ENCODE measurements at regions not wholly inside any gene's neighbourhood (a gene's known extent, or its start where the extent isn't known, plus 50 kb on each side); places are given as distances from the start of the nearest gene placed in this dataset.
A peak's percentile ranks its signal among the peaks of the same experiment; 100 is the strongest.

GRCh38 chr2:150888337-150888736 is 373.3 kb downstream of the RBM43 start:
- ChIA-PET CTCF (no interaction called here), POLR2A (ENCODE audit: unreplicated experiment) (no interaction called here)
- Histone ChIP-seq H3K36me3 (ENCODE audit: low read depth, low read length) (no peaks in the 10 kb centered on the region), H3K79me2 (ENCODE audit: low read length) (no peaks in the 10 kb centered on the region), H3K4me3 (ENCODE audit: low read length) (no peak overlapping the region), H3F3A (ENCODE audit: low read length, unreplicated experiment) (no peaks in the 10 kb centered on the region), H3K9ac (ENCODE audit: low read length) (no peak overlapping the region), H3K27me3 (ENCODE audit: low read length) (no peaks in the 10 kb centered on the region), H2AFZ (ENCODE audit: low read length) (no peak overlapping the region), H4K20me1 (ENCODE audit: low read length) (no peaks in the 10 kb centered on the region), H3K27ac (ENCODE audit: low read length) (no peak overlapping the region), H3K4me1 (ENCODE audit: insufficient read depth, low read length) (no peaks in the 10 kb centered on the region), H3K9me3 (ENCODE audit: low read length) (no peaks in the 10 kb centered on the region), H3K4me2 (ENCODE audit: low read length) (no peak overlapping the region), H3K9me2 (replicated peaks; ENCODE audit: low read length) (no peaks in the 10 kb centered on the region)
- no peak for TF ChIP-seq EZH2phosphoT487 (IDR thresholded peaks at IDR 0.05; ENCODE audit: borderline replicate concordance, low read length)
- BruUV-seq (replicated peaks): no TSS peak
- intact Hi-C loops (cut with micrococcal nuclease): no loop called here
- no peak for DNase-seq
- peak; percentile 24; the same call in 1 of the 2 replicates for ATAC-seq

DNA sequence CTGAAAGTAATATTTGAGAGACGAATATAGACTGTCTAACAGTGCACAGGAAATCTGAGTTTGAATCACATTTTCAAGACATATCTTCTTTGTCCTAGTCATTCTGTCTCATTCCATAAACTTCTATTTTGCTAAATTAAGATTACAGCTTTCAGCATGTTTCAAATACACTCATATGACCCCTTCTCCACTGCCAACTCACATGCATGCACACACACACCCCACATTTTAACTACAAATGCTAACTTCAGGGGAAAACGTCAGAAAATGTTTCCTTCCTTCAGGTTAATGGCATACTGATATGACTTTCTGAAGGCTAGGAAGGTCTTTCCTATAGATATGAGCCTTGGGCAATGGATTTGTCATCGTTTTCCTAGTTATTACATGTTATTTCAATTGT is 373.7 kb downstream of the RBM43 start:
- Histone ChIP-seq H2AFZ (ENCODE audit: low read length) (no peak overlapping the region), H3K27me3 (ENCODE audit: low read length) (no peaks in the 10 kb centered on the region), H3K4me2 (ENCODE audit: low read length) (no peak overlapping the region), H3F3A (ENCODE audit: low read length, unreplicated experiment) (no peaks in the 10 kb centered on the region), H3K4me3 (ENCODE audit: low read length) (no peak overlapping the region), H3K9ac (ENCODE audit: low read length) (no peak overlapping the region), H3K4me1 (ENCODE audit: insufficient read depth, low read length) (no peaks in the 10 kb centered on the region), H3K27ac (ENCODE audit: low read length) (no peak overlapping the region), H3K36me3 (ENCODE audit: low read depth, low read length) (no peaks in the 10 kb centered on the region), H4K20me1 (ENCODE audit: low read length) (no peaks in the 10 kb centered on the region), H3K9me3 (ENCODE audit: low read length) (no peaks in the 10 kb centered on the region), H3K9me2 (replicated peaks; ENCODE audit: low read length) (no peaks in the 10 kb centered on the region), H3K79me2 (ENCODE audit: low read length) (no peaks in the 10 kb centered on the region)
- no peak for DNase-seq
- ChIA-PET POLR2A (ENCODE audit: unreplicated experiment) (no interaction called here), CTCF (no interaction called here)
- no peak for ATAC-seq
- intact Hi-C loops (cut with micrococcal nuclease): no loop called here
- no peak for TF ChIP-seq EZH2 (IDR thresholded peaks at IDR 0.05; ENCODE audit: low read length, unreplicated experiment)
- TF ChIP-seq EZH2phosphoT487 (IDR thresholded peaks at IDR 0.05; ENCODE audit: borderline replicate concordance, low read length): no peak
- no TSS peak for BruUV-seq (replicated peaks)

DNA sequence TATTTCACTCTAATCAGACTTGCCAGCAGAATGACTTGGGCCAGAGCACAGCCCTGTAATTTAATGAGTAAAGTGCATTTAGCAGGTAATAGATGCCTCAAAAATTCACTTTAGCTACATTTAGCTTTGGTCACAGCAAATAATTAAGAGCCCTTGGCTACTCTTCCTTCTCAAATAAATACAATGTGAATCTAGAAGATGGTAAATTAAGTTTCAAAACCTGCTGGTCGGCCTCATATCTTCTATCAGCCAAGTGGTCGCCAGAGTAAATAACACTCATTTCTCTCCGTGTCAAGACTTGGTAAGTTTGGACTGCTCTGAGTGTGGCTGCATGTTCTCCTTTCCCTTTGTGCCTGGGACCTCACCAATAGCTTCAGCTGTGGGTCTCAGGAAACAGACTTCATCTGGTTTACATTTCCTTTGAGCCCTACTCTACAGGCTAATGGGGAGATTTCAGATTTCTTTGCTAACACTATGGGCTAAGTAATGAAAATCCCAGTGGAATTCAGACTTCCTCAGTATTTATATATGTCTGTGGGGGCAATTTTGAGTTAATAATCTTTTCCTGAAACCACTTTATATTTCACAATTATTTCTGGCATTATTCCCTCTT is 375.8 kb downstream of the RBM43 start:
- Histone ChIP-seq H3K9me3 (ENCODE audit: low read length) (no peaks in the 10 kb centered on the region), H4K20me1 (ENCODE audit: low read length) (no peaks in the 10 kb centered on the region), H3K27me3 (ENCODE audit: low read length) (no peaks in the 10 kb centered on the region), H3K9ac (ENCODE audit: low read length) (no peak overlapping the region), H3K79me2 (ENCODE audit: low read length) (no peaks in the 10 kb centered on the region), H2AFZ (ENCODE audit: low read length) (no peak overlapping the region), H3K9me2 (replicated peaks; ENCODE audit: low read length) (no peaks in the 10 kb centered on the region), H3K4me2 (ENCODE audit: low read length) (no peak overlapping the region), H3K36me3 (ENCODE audit: low read depth, low read length) (no peaks in the 10 kb centered on the region), H3K4me1 (ENCODE audit: insufficient read depth, low read length) (no peaks in the 10 kb centered on the region), H3K27ac (ENCODE audit: low read length) (no peak overlapping the region), H3F3A (ENCODE audit: low read length, unreplicated experiment) (no peaks in the 10 kb centered on the region), H3K4me3 (ENCODE audit: low read length) (no peak overlapping the region)
- ChIA-PET CTCF (no interaction called here), POLR2A (ENCODE audit: unreplicated experiment) (no interaction called here)
- intact Hi-C loops (cut with micrococcal nuclease): no loop called here
- TF ChIP-seq EZH2phosphoT487 (IDR thresholded peaks at IDR 0.05; ENCODE audit: borderline replicate concordance, low read length): no peak
- TF ChIP-seq, protein P1, sequence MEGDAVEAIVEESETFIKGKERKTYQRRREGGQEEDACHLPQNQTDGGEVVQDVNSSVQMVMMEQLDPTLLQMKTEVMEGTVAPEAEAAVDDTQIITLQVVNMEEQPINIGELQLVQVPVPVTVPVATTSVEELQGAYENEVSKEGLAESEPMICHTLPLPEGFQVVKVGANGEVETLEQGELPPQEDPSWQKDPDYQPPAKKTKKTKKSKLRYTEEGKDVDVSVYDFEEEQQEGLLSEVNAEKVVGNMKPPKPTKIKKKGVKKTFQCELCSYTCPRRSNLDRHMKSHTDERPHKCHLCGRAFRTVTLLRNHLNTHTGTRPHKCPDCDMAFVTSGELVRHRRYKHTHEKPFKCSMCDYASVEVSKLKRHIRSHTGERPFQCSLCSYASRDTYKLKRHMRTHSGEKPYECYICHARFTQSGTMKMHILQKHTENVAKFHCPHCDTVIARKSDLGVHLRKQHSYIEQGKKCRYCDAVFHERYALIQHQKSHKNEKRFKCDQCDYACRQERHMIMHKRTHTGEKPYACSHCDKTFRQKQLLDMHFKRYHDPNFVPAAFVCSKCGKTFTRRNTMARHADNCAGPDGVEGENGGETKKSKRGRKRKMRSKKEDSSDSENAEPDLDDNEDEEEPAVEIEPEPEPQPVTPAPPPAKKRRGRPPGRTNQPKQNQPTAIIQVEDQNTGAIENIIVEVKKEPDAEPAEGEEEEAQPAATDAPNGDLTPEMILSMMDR (conservative IDR thresholded peaks at IDR 0.05; ENCODE audit: low read depth, low read length): no peak
- no peak for TF ChIP-seq EZH2 (IDR thresholded peaks at IDR 0.05; ENCODE audit: low read length, unreplicated experiment)
- BruUV-seq (replicated peaks): no TSS peak
- DNase-seq: no peak
- no peak for ATAC-seq

DNA sequence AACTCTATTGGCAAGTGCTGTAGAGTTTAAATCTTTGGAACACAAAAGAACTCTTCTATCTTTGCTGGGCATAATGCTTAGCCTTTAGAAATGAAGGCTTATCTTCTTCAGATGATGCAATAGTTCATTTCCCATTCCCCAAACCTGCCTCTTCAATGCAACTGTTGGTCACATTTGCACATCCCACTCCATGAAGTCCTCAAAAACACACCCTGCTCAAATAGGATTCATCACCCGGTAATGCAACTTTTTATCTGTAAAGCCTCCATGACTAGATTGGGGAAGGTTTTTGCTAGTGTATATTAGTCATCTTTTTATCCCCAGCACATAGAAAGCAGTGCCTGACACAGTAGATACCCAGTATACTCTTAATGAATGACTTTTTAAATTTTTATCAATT is 376.4 kb downstream of the RBM43 start:
- ATAC-seq: no peak
- H3K9me2 ChIP-seq (replicated peaks; ENCODE audit: low read length): no peaks in the 10 kb centered on the region
- H3K36me3 ChIP-seq (ENCODE audit: low read depth, low read length): no peaks in the 10 kb centered on the region
- no peaks in the 10 kb centered on the region for H3K27me3 ChIP-seq (ENCODE audit: low read length)
- H2AFZ ChIP-seq (ENCODE audit: low read length): no peak overlapping the region
- no peaks in the 10 kb centered on the region for H4K20me1 ChIP-seq (ENCODE audit: low read length)
- intact Hi-C loops (cut with micrococcal nuclease): no loop called here
- H3K4me3 ChIP-seq (ENCODE audit: low read length): no peak overlapping the region
- no peaks in the 10 kb centered on the region for H3F3A ChIP-seq (ENCODE audit: low read length, unreplicated experiment)
- BruUV-seq (replicated peaks): no TSS peak
- TF ChIP-seq EZH2 (IDR thresholded peaks at IDR 0.05; ENCODE audit: low read length, unreplicated experiment) (no peak), EZH2phosphoT487 (IDR thresholded peaks at IDR 0.05; ENCODE audit: borderline replicate concordance, low read length) (no peak)
- TF ChIP-seq, protein P1 (conservative IDR thresholded peaks at IDR 0.05; ENCODE audit: low read depth, low read length): no peak
- no peak overlapping the region for H3K9ac ChIP-seq (ENCODE audit: low read length)
- H3K4me1 ChIP-seq (ENCODE audit: insufficient read depth, low read length): no peaks in the 10 kb centered on the region
- ChIA-PET CTCF (no interaction called here), POLR2A (ENCODE audit: unreplicated experiment) (no interaction called here)
- H3K9me3 ChIP-seq (ENCODE audit: low read length): no peaks in the 10 kb centered on the region
- no peaks in the 10 kb centered on the region for H3K79me2 ChIP-seq (ENCODE audit: low read length)
- DNase-seq: no peak
- H3K27ac ChIP-seq (ENCODE audit: low read length): no peak overlapping the region
- no peak overlapping the region for H3K4me2 ChIP-seq (ENCODE audit: low read length)

Data from PC-3 (cell line).